Activated B cell treated with CpG ODN at 0.5 μM for 24 hours (primary cell): ENCODE measurements at regions not wholly inside any gene's neighbourhood (a gene's known extent, or its start where the extent isn't known, plus 50 kb on each side); places are given as distances from the start of the nearest gene placed in this dataset.

ENCODE experiments used
- ATAC-seq: fragments of 200-7000 bp; cut with Tn5 transposase; one replicate; pipeline ENCODE4 v1.10.0; 2021; ENCODE audit warnings: low read depth, mild to moderate bottlenecking, moderate library complexity
- CTCF ChIA-PET: fragments of 350-600 bp; sonication (Branson Sonifier 250); formaldehyde crosslinking; loops from one replicate; lab custom pipeline; 2021; ENCODE audit warnings: antibody characterized with exemption; lab: Charles Lee
- POLR2A ChIA-PET: fragments of 350-600 bp; sonication (Branson Sonifier 250); formaldehyde crosslinking; loops from one replicate; lab custom pipeline; 2021; ENCODE audit warnings: antibody characterized with exemption; lab: Charles Lee
- DNase-seq: peaks from one replicate; pipeline ENCODE4 v3.0.0; 2022
- H3K27ac Mint-ChIP-seq: one replicate; pipeline ENCODE4 v1.8.0; 2020; ENCODE audit warnings: mixed read lengths
- H3K27me3 Mint-ChIP-seq: one replicate; pipeline ENCODE4 v1.8.0; 2021; ENCODE audit warnings: mixed read lengths
- H3K36me3 Mint-ChIP-seq: one replicate; pipeline ENCODE4 v1.8.0; 2021; ENCODE audit warnings: low read depth, mixed read lengths
- H3K4me1 Mint-ChIP-seq: one replicate; pipeline ENCODE4 v1.8.0; 2021; ENCODE audit warnings: mixed read lengths
- H3K4me3 Mint-ChIP-seq: one replicate; pipeline ENCODE4 v1.8.0; 2020; ENCODE audit warnings: mild to moderate bottlenecking, mixed read lengths
- H3K9me3 Mint-ChIP-seq: one replicate; pipeline ENCODE4 v1.8.0; 2020; ENCODE audit warnings: mixed read lengths
- intact Hi-C: fragments of 100-400 bp; cut with micrococcal nuclease; formaldehyde crosslinking; loops from one replicate; pipeline ENCODE4 v1.15.1; 2024
- TF ChIP-seq, protein P1 (sequence below): fragments of 200-600 bp; IDR thresholded peaks from one replicate; pipeline ENCODE4 v1.8.0; 2022; ENCODE audit warnings: antibody characterized with exemption, mild to moderate bottlenecking

DNA sequence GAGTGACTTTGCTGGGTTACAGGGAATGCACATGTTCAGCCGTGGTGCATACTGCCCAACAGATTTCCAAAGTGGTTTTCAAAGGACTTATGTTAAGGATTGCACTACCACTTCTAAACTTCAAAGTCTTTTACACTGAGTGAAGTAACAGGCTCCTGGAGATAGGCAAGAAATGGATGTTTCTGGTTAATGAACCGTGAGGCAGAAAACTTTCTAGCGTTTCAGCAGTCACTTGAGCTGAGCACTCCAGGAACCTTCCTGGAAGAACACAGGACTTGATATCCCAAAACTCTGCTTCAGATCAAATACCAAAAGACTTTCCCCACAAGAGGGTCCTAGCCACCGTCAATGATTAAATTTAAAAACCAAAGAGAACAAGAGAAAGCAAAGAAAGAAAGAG, 74.3 kb upstream of the ATP1A1 start:
- ATAC-seq, result no peak
- Mint-ChIP-seq H3K9me3 (peaks cover 3% of the 10 kb centered on the region), H3K4me1 (no peaks in the 10 kb centered on the region), H3K27me3 (no peaks in the 10 kb centered on the region), H3K36me3 (no peaks in the 10 kb centered on the region), H3K4me3 (no peak overlapping the region), H3K27ac (no peak overlapping the region)
- TF ChIP-seq, protein P1, sequence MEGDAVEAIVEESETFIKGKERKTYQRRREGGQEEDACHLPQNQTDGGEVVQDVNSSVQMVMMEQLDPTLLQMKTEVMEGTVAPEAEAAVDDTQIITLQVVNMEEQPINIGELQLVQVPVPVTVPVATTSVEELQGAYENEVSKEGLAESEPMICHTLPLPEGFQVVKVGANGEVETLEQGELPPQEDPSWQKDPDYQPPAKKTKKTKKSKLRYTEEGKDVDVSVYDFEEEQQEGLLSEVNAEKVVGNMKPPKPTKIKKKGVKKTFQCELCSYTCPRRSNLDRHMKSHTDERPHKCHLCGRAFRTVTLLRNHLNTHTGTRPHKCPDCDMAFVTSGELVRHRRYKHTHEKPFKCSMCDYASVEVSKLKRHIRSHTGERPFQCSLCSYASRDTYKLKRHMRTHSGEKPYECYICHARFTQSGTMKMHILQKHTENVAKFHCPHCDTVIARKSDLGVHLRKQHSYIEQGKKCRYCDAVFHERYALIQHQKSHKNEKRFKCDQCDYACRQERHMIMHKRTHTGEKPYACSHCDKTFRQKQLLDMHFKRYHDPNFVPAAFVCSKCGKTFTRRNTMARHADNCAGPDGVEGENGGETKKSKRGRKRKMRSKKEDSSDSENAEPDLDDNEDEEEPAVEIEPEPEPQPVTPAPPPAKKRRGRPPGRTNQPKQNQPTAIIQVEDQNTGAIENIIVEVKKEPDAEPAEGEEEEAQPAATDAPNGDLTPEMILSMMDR, result no peak
- no peak for DNase-seq
- intact Hi-C loops, result no loop called here
- POLR2A ChIA-PET, result no interaction called here
- CTCF ChIA-PET, result no interaction called here

DNA sequence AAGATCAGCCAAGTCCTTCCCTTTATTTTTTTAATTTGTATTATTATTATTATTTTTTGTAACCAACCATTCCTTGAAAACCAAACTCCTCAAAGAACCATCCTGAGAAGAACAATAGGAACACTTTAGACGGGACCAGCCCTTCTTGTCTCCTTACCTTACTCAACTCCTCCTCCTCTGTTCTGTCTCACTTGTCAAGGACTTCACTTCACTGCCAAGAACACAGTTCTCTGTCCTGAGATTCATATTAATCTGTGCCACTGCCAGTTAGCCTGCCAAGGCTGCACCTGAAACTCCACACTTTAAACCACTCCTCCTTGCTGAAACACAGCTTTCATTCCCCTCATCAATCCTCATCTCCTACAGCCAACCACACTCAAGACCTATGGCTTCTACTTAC, 73.8 kb upstream of the ATP1A1 start:
- DNase-seq (no peak), ATAC-seq (no peak)
- Mint-ChIP-seq H3K4me1 (no peaks in the 10 kb centered on the region), H3K27me3 (no peaks in the 10 kb centered on the region), H3K9me3 (peaks cover 3% of the 10 kb centered on the region), H3K4me3 (no peak overlapping the region), H3K27ac (no peak overlapping the region), H3K36me3 (no peaks in the 10 kb centered on the region)
- intact Hi-C loops, result no loop called here
- ChIA-PET CTCF (no interaction called here), POLR2A (no interaction called here)
- TF ChIP-seq, protein P1, result no peak

DNA sequence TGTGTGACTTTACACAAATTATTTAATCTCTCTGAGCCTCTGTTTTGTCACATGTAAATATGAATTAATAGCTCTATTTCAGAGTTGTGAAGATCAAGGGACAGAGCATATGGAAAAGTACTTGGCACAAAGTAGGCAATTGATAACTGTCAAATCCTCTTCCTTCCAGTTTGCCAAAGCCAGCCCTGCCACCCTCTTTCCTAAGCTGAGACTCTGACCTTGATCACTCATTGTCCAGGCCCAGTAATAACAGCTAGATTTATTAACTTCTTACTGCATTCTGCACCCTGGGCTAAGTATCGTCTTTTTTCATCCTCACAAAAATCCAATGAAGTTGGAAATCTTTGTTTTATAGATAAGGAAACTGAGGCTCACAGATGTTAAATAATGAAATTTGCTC, 70.8 kb upstream of the ATP1A1 start:
- Mint-ChIP-seq H3K4me3 (no peak overlapping the region), H3K4me1 (no peaks in the 10 kb centered on the region), H3K9me3 (peaks cover under 1% of the 10 kb centered on the region), H3K27ac (no peak overlapping the region), H3K27me3 (peaks cover 2% of the 10 kb centered on the region), H3K36me3 (no peaks in the 10 kb centered on the region)
- no peak for ATAC-seq
- CTCF ChIA-PET, result no interaction called here
- TF ChIP-seq, protein P1, result no peak
- POLR2A ChIA-PET, result no interaction called here
- no peak for DNase-seq
- intact Hi-C loops, result no loop called here

DNA sequence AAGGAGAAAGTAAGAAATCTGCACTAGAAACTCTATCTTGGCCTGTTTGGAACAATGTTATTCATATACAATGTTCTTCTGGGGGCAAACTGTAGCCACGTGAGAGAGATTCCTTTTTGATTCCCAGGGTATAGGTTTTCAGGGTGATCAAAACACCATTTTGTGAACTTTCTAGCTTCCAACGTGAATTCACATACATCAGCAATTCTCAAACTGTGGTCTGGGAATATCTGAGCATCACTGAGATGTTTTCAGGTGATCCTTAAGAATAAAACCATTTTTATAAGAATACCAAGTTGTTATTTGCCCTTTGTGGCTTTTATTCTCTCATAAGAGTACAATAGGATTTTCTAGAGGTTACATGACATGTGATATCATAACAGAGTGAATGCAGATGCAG, 66.9 kb upstream of the ATP1A1 start:
- Mint-ChIP-seq H3K4me1 (no peaks in the 10 kb centered on the region), H3K36me3 (no peaks in the 10 kb centered on the region), H3K27ac (no peak overlapping the region), H3K4me3 (no peak overlapping the region), H3K9me3 (no peaks in the 10 kb centered on the region), H3K27me3 (peaks cover 2% of the 10 kb centered on the region)
- ATAC-seq, result no peak
- POLR2A ChIA-PET, result no interaction called here
- intact Hi-C loops, result no loop called here
- CTCF ChIA-PET, result no interaction called here
- TF ChIP-seq, protein P1, result no peak
- no peak for DNase-seq

DNA sequence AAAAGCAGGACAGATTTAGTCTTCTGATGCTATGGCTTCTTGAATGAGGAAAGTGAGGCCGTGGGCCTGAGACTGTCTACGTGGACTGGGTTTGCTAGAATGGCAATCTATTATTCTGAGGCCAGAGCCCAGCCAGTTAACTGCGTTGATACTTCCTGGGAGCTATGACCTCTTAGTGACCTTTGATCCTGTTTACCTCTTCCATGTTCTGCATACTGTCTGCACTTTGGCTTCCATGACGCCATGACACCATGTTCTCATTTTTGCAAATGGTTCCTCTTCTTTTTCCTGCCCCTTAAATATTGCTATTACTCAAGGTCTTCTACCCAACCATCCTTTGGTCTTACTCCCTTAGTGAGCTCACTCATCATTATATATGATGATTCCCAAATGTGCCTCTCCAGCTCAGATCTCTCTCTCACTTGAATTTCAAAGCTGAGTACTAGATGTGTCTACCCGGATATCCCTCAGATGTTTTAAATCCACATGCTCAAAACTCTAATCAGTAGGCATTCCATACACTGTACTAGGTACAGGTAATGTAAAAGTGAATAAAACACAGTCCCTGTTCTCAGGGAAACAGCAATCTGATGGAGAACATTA, 66.1 kb upstream of the ATP1A1 start:
- Mint-ChIP-seq H3K4me3 (no peak overlapping the region), H3K9me3 (no peaks in the 10 kb centered on the region), H3K27ac (no peak overlapping the region), H3K27me3 (peaks cover 2% of the 10 kb centered on the region), H3K36me3 (no peaks in the 10 kb centered on the region), H3K4me1 (no peaks in the 10 kb centered on the region)
- ATAC-seq (no peak), DNase-seq (no peak)
- ChIA-PET CTCF (interaction anchor here (0.8 kb wide), 1 partner anchor 168 kb away, joined by 3 read pairs; no protein-coding TSS in a partner anchor), POLR2A (no interaction called here)
- intact Hi-C loops, result no loop called here
- TF ChIP-seq, protein P1, result no peak
